WTC11 (cell line): ENCODE measurements at regions not wholly inside any gene's neighbourhood (a gene's known extent, or its start where the extent isn't known, plus 50 kb on each side); places are given as distances from the start of the nearest gene placed in this dataset.

Experiments
- ATF2 ChIP-seq: sonication (generic); formaldehyde crosslinking; IDR thresholded peaks from 2 replicates; pipeline ENCODE4 v1.8.1; 2022; ENCODE audit warnings: low read depth, missing genetic modification reagents, borderline replicate concordance
- CTCF ChIP-seq: fragments of 200-600 bp; IDR thresholded peaks from 2 replicates; pipeline ENCODE4 v1.8.0; 2022; ENCODE audit warnings: antibody characterized with exemption
- MLX ChIP-seq: sonication (generic); formaldehyde crosslinking; IDR thresholded peaks from 2 replicates; pipeline ENCODE4 v1.8.1; 2023; ENCODE audit warnings: mild to moderate bottlenecking, missing genetic modification reagents, moderate library complexity

- TF ChIP-seq CTCF = no peak
- TF ChIP-seq ATF2 (CRISPR knock-in tag) = no peak
- TF ChIP-seq MLX (CRISPR knock-in tag) = no peak
These were observed 217.6 kb upstream of the SAMSN1 start for GRCh38 chr21:14763695-14764064.
